A172 (cell line): ENCODE measurements at regions not wholly inside any gene's neighbourhood (a gene's known extent, or its start where the extent isn't known, plus 50 kb on each side); places are given as distances from the start of the nearest gene placed in this dataset.
A peak's percentile ranks its signal among the peaks of the same experiment; 100 is the strongest.

Experiments
- DNase-seq: peaks from one replicate; pipeline ENCODE4 v3.0.0-alpha.2; 2015; ENCODE audit warnings: low spot score

DNA sequence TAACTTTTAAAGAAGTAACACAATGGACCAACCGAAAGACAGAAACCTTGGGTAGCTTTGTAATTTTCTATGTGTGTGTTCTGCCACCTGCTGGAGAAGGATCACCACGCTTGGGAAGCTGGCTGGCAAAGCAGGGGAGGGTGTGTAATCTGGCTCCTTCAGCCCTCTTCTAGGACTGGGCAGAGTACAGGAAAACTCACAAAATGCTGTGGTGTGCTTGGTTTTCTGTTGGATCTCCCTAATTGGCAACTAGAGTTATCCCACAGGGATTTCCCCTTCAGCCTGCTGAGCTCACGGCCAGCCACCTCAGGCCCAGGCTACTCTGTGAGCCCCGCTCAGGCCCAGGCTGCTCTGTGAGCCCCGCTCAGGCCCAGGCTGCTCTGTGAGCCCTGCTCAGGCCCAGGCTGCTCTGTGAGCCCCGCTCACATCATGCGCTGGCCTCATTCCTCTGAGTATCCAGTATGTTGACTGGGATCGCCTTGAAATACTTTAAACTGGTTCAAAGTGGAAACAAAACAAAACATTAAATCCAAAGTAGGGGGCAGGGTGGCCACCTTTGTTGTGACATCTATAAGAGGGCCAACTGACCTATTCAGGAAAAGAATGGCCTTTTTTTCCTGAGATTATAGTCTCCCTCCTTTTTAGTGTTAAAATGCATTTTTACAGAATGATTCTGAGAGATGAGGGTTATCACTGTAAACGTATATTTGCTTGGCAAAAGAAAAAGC lies 52.0 kb upstream of the RNU6-8 start:
- peak; percentile 40 for DNase-seq

DNA sequence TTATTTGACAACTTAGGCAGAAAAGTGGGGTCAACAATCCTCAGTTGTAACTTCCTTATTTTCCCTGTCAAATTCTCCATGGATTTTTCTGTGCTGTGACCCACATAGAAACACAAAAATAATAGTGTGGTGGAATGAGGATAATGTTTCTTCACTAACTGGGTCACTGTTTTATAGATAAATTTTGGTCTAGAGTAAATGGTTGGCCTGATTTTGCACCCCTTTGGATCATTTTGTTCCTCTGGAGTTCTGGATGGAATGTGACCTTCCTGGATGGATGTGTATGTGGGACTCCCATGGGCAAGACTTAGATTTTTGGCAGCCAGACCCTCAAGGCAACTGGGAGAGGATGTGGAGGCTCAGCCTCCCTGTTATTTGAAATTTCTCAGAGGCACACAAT lies 52.7 kb upstream of the RNU6-8 start:
- no peak for DNase-seq

DNA sequence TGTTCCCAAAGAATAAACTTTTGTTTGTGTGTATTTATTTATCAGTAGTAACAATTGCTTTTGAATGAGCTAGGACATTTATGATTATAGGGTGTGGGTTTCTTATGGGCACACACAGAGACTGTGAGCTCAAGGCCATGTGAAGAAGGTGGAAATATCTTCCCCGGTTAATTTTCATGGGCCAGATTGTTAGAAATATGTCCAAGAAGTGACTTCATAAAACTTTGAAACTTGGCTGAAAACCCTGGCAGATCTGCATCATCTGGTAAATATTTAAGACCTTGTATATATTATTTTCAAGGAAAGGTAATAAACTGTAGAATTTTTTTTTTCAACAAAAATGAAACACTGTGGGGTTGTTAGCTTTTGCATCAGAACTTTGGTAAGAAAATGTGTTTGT lies 53.5 kb upstream of the RNU6-8 start:
- no peak for DNase-seq

DNA sequence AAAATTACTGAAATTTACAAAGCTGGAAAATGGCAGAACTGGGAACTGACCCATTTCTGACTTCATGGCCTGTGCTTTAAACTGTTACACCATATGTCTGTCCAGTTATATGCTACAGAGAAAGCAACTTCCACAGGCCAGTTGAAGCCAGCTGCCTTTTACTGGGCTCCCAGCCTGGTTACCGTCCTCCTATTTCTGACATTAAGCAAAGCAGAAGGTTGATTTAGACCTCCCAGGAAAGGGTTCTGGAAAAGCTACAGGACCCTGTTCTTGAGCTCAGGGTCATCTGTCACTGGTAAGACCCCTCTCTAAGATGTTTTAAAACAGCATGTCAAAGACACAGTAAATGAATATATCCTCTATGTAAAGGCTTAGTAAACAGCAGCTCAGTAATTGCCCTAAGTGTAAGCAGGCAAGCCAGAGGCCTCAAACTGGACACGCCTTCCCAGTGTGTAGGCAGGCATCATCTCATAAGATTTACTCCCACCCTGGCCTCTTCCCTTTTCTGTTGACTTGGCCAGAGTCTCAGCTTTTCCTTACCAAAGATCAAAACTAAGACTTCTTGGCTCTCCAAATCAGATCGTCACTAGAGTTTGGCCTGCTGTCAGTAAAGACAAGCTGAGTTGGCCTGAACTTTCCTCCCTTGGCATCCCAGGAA lies 55.4 kb upstream of the RNU6-8 start:
- DNase-seq, result no peak

DNA sequence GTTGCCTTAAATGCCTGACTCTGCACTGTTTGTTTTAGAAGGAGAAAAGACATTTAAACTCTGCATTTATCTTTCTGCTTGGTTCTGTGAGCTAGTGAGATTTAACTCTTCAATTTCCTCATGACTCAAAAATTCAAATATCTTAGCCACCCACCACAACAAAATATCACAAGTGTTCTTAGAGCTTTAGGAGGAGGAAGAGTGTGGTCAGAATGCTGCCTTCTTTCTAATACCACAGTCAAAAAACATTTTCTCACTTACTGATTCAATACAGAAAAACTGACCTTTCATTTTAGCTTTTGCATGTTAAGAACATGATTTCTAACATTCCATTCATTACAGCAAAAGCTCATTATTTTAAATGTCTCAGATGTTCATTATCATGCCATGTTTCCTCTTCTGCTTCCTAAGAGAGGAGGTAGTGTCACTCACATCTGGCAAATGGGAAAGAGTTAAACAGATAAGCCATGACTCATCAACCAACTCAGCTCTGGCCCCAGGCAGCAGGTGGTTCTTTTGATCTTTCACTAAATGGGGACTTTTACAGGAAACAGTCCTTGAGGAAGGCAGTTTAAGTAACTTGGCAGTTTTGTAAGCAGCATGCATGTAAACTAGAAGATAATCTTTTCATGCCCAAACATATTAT lies 56.4 kb upstream of the RNU6-8 start:
- DNase-seq, result peak; percentile 79

DNA sequence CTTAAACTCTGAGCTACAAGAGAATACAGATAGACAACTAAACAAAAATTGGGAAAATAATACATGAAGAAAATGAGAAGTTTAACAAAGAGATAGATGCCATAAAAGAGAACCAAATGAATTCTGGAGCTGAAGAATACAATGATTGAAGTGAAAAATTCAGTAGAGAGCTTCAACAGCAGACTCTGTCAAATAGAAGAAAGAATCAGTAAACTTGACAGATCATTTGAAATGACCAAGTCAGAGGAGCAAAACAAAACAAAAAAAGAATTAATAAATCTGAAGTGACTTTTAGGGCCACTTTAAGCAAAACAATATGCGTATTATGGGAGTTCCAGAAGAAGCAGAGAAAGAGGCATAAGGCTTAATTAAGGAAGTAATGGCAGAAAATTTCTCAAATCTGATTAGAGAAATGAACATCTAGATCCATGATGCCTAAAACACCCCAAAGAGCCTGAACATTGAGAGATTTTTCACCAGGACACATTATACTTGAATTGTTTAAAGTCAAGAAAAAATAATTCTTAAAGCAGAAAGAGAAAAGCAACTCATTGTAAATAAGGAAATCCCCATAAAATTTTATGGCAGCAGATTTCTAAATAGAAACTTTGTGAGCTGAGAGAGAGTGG lies 61.0 kb upstream of the RNU6-8 start:
- DNase-seq, result no peak

DNA sequence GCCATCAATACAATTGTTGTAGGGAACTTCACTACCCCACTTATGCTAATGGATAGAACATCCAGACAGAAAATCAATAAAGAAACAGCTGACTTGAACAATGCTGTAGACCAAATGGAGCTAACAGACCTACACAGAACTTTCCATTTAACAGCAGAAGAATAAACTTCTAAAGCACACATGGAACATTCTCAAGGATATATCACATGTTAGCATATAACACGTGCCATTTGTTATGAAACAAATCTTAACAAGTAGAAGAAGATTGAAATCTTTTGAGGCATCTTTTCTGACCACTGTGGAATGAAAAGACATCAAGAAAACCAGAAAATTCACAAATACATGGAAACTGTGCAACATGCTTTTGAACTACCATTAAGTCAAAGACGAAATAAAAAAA lies 62.5 kb upstream of the RNU6-8 start:
- DNase-seq, result no peak

DNA sequence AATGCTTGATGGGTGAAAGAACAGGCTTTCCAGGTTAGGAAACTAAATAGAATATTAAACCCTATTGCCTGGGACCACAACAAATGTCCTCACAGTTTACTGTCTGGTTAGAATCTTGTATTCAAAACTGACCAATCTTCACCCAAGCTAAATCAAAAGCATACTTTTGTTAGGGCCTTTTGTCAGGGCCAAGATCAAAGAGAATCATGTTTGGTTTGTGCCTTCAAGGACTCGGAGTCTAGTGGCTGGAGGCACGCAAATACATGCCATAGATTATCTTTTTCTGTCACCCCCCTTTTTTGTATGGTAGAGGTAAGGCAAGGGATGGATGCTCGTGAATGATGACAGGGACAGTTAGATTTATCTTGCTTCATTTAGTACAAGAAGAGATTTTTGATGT lies 51.1 kb upstream of the AKAP6 start:
- no peak for DNase-seq
